Neuronal stem cell (in vitro differentiated cells): ENCODE measurements at regions not wholly inside any gene's neighbourhood (a gene's known extent, or its start where the extent isn't known, plus 50 kb on each side); places are given as distances from the start of the nearest gene placed in this dataset.
"Not testable (repeated sequence)": the region's sequence is repeated elsewhere in the genome, so short reads cannot be mapped to it uniquely, and the experiment has no call there.

ENCODE experiments used
- DNase-seq: peaks from one replicate; pipeline ENCODE4 v3.0.0-alpha.2; 2013; ENCODE audit warnings: low spot score
- H2AFZ ChIP-seq: one replicate; pipeline ENCODE4 v1.6.1; 2013; ENCODE audit warnings: mild to moderate bottlenecking, low read length, inconsistent platforms
- H2AK5ac ChIP-seq: 2 replicates; pipeline ENCODE4 v1.6.1; 2013; ENCODE audit warnings: low read depth, mild to moderate bottlenecking, inconsistent platforms, low read length, moderate library complexity, mixed read lengths
- H2BK120ac ChIP-seq: 2 replicates; pipeline ENCODE4 v1.6.1; 2013; ENCODE audit warnings: low read depth, mild to moderate bottlenecking, inconsistent platforms, low read length, moderate library complexity, mixed read lengths
- H2BK12ac ChIP-seq: one replicate; pipeline ENCODE4 v1.6.1; 2013; ENCODE audit warnings: low read length, inconsistent platforms
- H2BK15ac ChIP-seq: 2 replicates; pipeline ENCODE4 v1.6.1; 2013; ENCODE audit warnings: mild to moderate bottlenecking, low read length, inconsistent platforms, mixed read lengths
- H2BK5ac ChIP-seq: one replicate; pipeline ENCODE4 v1.6.1; 2013; ENCODE audit warnings: inconsistent platforms, mild to moderate bottlenecking, low read length, moderate library complexity
- H3K14ac ChIP-seq: one replicate; pipeline ENCODE4 v1.6.1; 2013; ENCODE audit warnings: low read length, inconsistent platforms
- H3K18ac ChIP-seq: 2 replicates; pipeline ENCODE4 v1.6.1; 2013; ENCODE audit warnings: low read length, inconsistent platforms
- H3K23ac ChIP-seq: 2 replicates; pipeline ENCODE4 v1.6.1; 2013; ENCODE audit warnings: low read depth, mild to moderate bottlenecking, mixed read lengths, low read length, inconsistent platforms; ENCODE audit not compliant: poor library complexity
- H3K27ac ChIP-seq: replicated peaks from 3 replicates; pipeline ENCODE4 v1.5.1; 2013; ENCODE audit warnings: low read length, inconsistent platforms
- H3K27me3 ChIP-seq, 3 experiments: 2 replicates each; pipeline ENCODE4 v1.6.1; 2013; ENCODE audit warnings: low read length in 3 of 3, mild to moderate bottlenecking in 2 of 3, inconsistent platforms in 1 of 3, low read depth in 1 of 3, mixed read lengths in 1 of 3, moderate library complexity in 1 of 3; ENCODE audit not compliant: control insufficient read depth in 3 of 3, insufficient read depth in 3 of 3
- H3K36me3 ChIP-seq, 2 donors: replicated peaks in 1 of 2; 2 replicates each; pipeline ENCODE4 v1.6.1; 2013; ENCODE audit warnings: low read length in 2 of 2; ENCODE audit not compliant: control insufficient read depth in 2 of 2, insufficient read depth in 2 of 2
- H3K4ac ChIP-seq: 2 replicates; pipeline ENCODE4 v1.6.1; 2013; ENCODE audit warnings: inconsistent platforms, mild to moderate bottlenecking, low read length, moderate library complexity
- H3K4me1 ChIP-seq, 2 donors: 1 replicate in 1 of 2; 2 replicates in 1 of 2; pipeline ENCODE4 v1.6.1; 2013; ENCODE audit warnings: low read length in 2 of 2, low read depth in 1 of 2; ENCODE audit not compliant: control insufficient read depth in 2 of 2, insufficient read depth in 1 of 2
- H3K4me2 ChIP-seq: one replicate; pipeline ENCODE4 v1.6.1; 2013; ENCODE audit warnings: mild to moderate bottlenecking, low read length, inconsistent platforms; ENCODE audit not compliant: insufficient read depth, poor library complexity, severe bottlenecking
- H3K4me3 ChIP-seq, 2 donors: 2 replicates each; pipeline ENCODE4 v1.5.1; 2013; ENCODE audit warnings: low read length in 2 of 2, mild to moderate bottlenecking in 2 of 2, inconsistent platforms in 1 of 2, moderate library complexity in 1 of 2
- H3K79me1 ChIP-seq: one replicate; pipeline ENCODE4 v1.6.1; 2013; ENCODE audit warnings: low read depth, mild to moderate bottlenecking, inconsistent platforms, low read length, moderate library complexity
- H3K9ac ChIP-seq: one replicate; pipeline ENCODE4 v1.6.1; 2013; ENCODE audit warnings: mild to moderate bottlenecking, low read depth, low read length, inconsistent platforms; ENCODE audit not compliant: poor library complexity
- H3K9me3 ChIP-seq, 2 donors: replicated peaks in 1 of 2; 2 replicates each; pipeline versions ENCODE3 to v1.6.1; 2013; ENCODE audit warnings: low read length in 2 of 2, mild to moderate bottlenecking in 2 of 2, inconsistent platforms in 1 of 2, low read depth in 1 of 2, mixed read lengths in 1 of 2, moderate library complexity in 1 of 2; ENCODE audit not compliant: control insufficient read depth in 2 of 2, insufficient read depth in 1 of 2
- H4K8ac ChIP-seq: one replicate; pipeline ENCODE4 v1.6.1; 2013; ENCODE audit warnings: low read depth, mild to moderate bottlenecking, inconsistent platforms, low read length, moderate library complexity
- H4K91ac ChIP-seq: one replicate; pipeline ENCODE4 v1.6.1; 2013; ENCODE audit warnings: low read length, low read depth, mild to moderate bottlenecking, inconsistent platforms; ENCODE audit not compliant: poor library complexity
- WGBS, 2 donors: extraction: QIAGEN DNeasy Blood & Tissue Kit; methylation state at CpG; one replicate each; pipeline ENCODE4 v1.1.7; 2013; ENCODE audit warnings: missing lambda C conversion rate in 2 of 2, mixed read lengths in 1 of 2; ENCODE audit not compliant: insufficient read length in 2 of 2, insufficient replicate concordance in 1 of 2; ENCODE audit errors: extremely low coverage in 2 of 2; 5-methylcytosine and 5-hydroxymethylcytosine counted together

DNA sequence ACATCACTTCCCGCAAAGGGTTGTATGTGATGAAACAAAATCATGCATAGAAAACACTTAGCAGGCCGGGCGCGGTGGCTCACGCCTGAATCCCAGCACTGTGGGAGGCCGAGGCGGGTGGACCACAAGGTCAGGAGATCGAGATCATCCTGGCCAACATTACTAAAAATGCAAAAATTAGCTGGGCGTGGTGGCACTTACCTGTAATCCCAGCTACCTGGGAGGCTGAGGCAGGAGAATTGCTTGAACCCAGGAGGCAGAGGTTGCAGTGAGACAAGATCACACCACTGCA lies 265.9 kb downstream of the FAM43A start:
- not testable (repeated sequence) for H3K9me3 ChIP-seq, H3K14ac ChIP-seq, H3K27me3 ChIP-seq, H3K27ac ChIP-seq, H2BK12ac ChIP-seq, H4K8ac ChIP-seq, H2BK5ac ChIP-seq, H2BK120ac ChIP-seq, H2AK5ac ChIP-seq, H4K91ac ChIP-seq, H3K79me1 ChIP-seq, H2BK15ac ChIP-seq, H3K4me3 ChIP-seq, H3K9ac ChIP-seq, H2AFZ ChIP-seq, H3K18ac ChIP-seq, H3K23ac ChIP-seq, DNase-seq, H3K4ac ChIP-seq, H3K4me2 ChIP-seq, H3K4me1 ChIP-seq, H3K36me3 ChIP-seq
- no CpG with 5 or more reads among the region's 9 CpGs for WGBS, 2 donors

DNA sequence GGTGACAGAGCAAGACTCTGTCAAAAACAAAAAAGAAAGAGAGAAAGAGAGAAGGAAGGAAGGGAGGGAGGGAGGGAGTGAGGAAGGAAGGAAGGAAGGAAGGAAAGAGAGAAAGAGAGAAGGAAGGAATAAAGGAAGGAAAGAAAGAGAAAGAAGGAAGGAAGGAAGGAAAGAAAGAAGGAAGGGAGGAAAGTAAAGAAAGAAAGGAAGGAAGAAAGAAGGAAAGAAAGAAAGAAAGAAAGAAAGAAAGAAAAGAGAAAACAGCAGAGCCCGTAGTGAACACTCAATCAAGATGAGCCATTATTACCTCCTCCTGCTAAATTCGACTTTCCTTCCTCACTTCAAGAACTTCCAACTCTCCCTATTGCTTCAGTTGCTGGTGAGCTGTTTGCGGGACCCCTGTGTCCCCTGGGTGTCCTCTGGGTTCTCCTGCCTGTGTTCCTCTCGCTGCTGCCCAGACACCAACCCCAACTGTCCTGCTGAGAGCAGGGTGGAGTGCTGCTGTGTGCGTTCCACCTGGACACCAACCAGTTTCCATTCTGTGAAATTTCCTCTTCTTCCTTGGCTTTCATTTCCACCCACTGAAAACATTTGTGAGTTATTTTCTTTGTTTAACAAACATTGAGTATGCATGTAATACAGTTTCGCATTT lies 266.4 kb downstream of the FAM43A start:
- Histone ChIP-seq H3K4me2 (no peak overlapping the region), H3K9ac (no peak overlapping the region), H3K27ac (no peak overlapping the region), H2BK12ac (no peak overlapping the region), H2BK5ac (no peak overlapping the region), H3K4ac (no peak overlapping the region), H3K79me1 (peaks cover 1% of the 10 kb centered on the region), H4K91ac (no peak overlapping the region), H3K9me3 (peaks cover 0 to 2% of the 10 kb centered on the region in 2 donors), H2AK5ac (no peak overlapping the region), H2AFZ (no peak overlapping the region), H2BK120ac (no peak overlapping the region), H3K4me1 (peaks cover 0 to 3% of the 10 kb centered on the region in 2 donors), H4K8ac (no peak overlapping the region), H3K18ac (no peak overlapping the region), H3K27me3 (peaks cover 0 to 4% (median 0%) of the 10 kb centered on the region in 3 experiments), H3K36me3 (no peaks in the 10 kb centered on the region), H2BK15ac (no peak overlapping the region), H3K4me3 (no peak overlapping the region), H3K14ac (no peak overlapping the region), H3K23ac (no peak overlapping the region)
- WGBS, 2 donors: no CpG with 5 or more reads among the region's 6 CpGs
- DNase-seq: no peak

GRCh38 chr3:194952841-194953241 lies 267.2 kb downstream of the FAM43A start:
- H2BK15ac ChIP-seq: no peak overlapping the region
- no peak overlapping the region for H3K4me3 ChIP-seq
- peaks cover 1% of the 10 kb centered on the region for H3K79me1 ChIP-seq
- no peak overlapping the region for H3K27ac ChIP-seq
- no peak overlapping the region for H3K18ac ChIP-seq
- WGBS, 2 donors: no CpG with 5 or more reads among the region's 6 CpGs
- DNase-seq: no peak
- H3K4me2 ChIP-seq: no peak overlapping the region
- H2BK5ac ChIP-seq: no peak overlapping the region
- no peak overlapping the region for H2BK12ac ChIP-seq
- peaks cover 0 to 4% (median 0%) of the 10 kb centered on the region in 3 experiments for H3K27me3 ChIP-seq
- H2AK5ac ChIP-seq: no peak overlapping the region
- H2BK120ac ChIP-seq: no peak overlapping the region
- no peaks in the 10 kb centered on the region for H3K36me3 ChIP-seq
- no peak overlapping the region for H3K14ac ChIP-seq
- no peak overlapping the region for H3K9ac ChIP-seq
- H3K9me3 ChIP-seq: peaks cover 0 to 2% of the 10 kb centered on the region in 2 donors
- H3K4me1 ChIP-seq: peaks cover 0 to 3% of the 10 kb centered on the region in 2 donors
- no peak overlapping the region for H3K4ac ChIP-seq
- no peak overlapping the region for H3K23ac ChIP-seq
- no peak overlapping the region for H4K91ac ChIP-seq
- H4K8ac ChIP-seq: no peak overlapping the region
- no peak overlapping the region for H2AFZ ChIP-seq

DNA sequence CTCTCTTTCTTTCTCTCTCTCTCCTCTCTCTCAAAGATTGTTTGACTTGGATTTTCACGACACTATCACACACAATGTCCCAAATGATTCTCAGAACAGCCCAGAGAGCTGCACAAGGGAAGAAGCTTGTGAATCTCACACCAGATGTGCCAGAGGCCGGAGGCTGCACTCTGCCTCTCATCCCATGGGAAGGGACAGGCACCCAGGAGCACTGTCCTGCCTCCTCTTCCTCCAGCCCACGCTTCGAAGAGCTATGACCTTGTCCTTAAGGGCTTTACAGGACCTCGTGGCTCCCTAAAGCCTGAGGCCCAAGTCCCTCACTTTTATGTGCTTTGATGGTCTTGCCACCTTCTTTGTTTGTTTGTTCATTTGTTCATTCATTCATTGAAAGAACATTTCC lies 267.6 kb downstream of the FAM43A start:
- H3K79me1 ChIP-seq: peaks cover 1% of the 10 kb centered on the region
- H3K9ac ChIP-seq: no peak overlapping the region
- no peak overlapping the region for H3K23ac ChIP-seq
- no peak overlapping the region for H3K4ac ChIP-seq
- no peak overlapping the region for H3K27ac ChIP-seq
- H3K18ac ChIP-seq: no peak overlapping the region
- no peak overlapping the region for H2AFZ ChIP-seq
- H2BK15ac ChIP-seq: no peak overlapping the region
- no peak overlapping the region for H2BK12ac ChIP-seq
- H3K4me1 ChIP-seq: peaks cover 0 to 3% of the 10 kb centered on the region in 2 donors
- no peak overlapping the region for H4K91ac ChIP-seq
- peaks cover 0 to 2% of the 10 kb centered on the region in 2 donors for H3K9me3 ChIP-seq
- H2BK120ac ChIP-seq: no peak overlapping the region
- no peak overlapping the region for H3K4me2 ChIP-seq
- H3K4me3 ChIP-seq: no peak overlapping the region
- no peak for DNase-seq
- no peak overlapping the region for H3K14ac ChIP-seq
- H2AK5ac ChIP-seq: no peak overlapping the region
- no peaks in the 10 kb centered on the region for H3K36me3 ChIP-seq
- H2BK5ac ChIP-seq: no peak overlapping the region
- H3K27me3 ChIP-seq: peaks cover 0 to 4% (median 0%) of the 10 kb centered on the region in 3 experiments
- WGBS, 2 donors: no CpG with 5 or more reads among the region's 5 CpGs
- no peak overlapping the region for H4K8ac ChIP-seq
